ENCODE measurements at regions not wholly inside any gene's neighbourhood (a gene's known extent, or its start where the extent isn't known, plus 50 kb on each side); places are given as distances from the start of the nearest gene placed in this dataset.

- H4K20me1 ChIP-seq (ENCODE audit: insufficient read depth, low read length) = no peaks in the 10 kb centered on the region
- no peak for ATAC-seq
- H3K27ac ChIP-seq (ENCODE audit: extremely low read length, insufficient read depth, low read length) = no peak overlapping the region
- H3K9ac ChIP-seq (ENCODE audit: insufficient read depth, low read depth, low read length) = no peak overlapping the region
- peaks cover 12% of the 10 kb centered on the region for H3K4me1 ChIP-seq (ENCODE audit: insufficient read depth, low read length)
- peaks cover 11 to 53% of the 10 kb centered on the region in 2 experiments; a peak in 3 of 5 replicates for H3K27me3 ChIP-seq (ENCODE audit: control insufficient read depth in 1 of 2, insufficient read depth in 2 of 2, low read length in 2 of 2)
- no peaks in the 10 kb centered on the region for H3K79me2 ChIP-seq (ENCODE audit: insufficient read depth, low read length)
- H2AFZ ChIP-seq (ENCODE audit: low read length) = no peak overlapping the region
- DNase-seq (ENCODE audit: low spot score) = no peak
- FAIRE-seq = no peak
- H3K4me2 ChIP-seq (ENCODE audit: low read depth, low read length) = no peak overlapping the region
- H3K9me3 ChIP-seq (ENCODE audit: low read length) = no peaks in the 10 kb centered on the region
- BruUV-seq (replicated peaks) = no TSS peak
- in situ Hi-C loops (cut with HindIII; ENCODE audit: extremely low pct_ligation_motif_present, low pct_unique_long_range_greater_than_20kb) (no loop called here), intact Hi-C loops (cut with micrococcal nuclease; ENCODE audit: unreplicated experiment) (no loop called here)
- POLR2A ChIA-PET = no interaction called here
- no peak for TF ChIP-seq MED8 (CRISPR knock-in tag; IDR thresholded peaks at IDR 0.05; ENCODE audit: insufficient replicate concordance)
- no peak for TF ChIP-seq ZNF644 (CRISPR knock-in tag; IDR thresholded peaks at IDR 0.05; ENCODE audit: low read depth)
- no peak for TF ChIP-seq TEAD2 (CRISPR knock-in tag; IDR thresholded peaks at IDR 0.05)
- no peak for TF ChIP-seq RNF2 (conservative IDR thresholded peaks at IDR 0.05; ENCODE audit: low read depth)
- no peak for TF ChIP-seq IRF2 (CRISPR knock-in tag; IDR thresholded peaks at IDR 0.05)
- no peak for TF ChIP-seq THAP11 (CRISPR knock-in tag; IDR thresholded peaks at IDR 0.05)
- TF ChIP-seq ATAD3A (CRISPR knock-in tag; IDR thresholded peaks at IDR 0.05) = no peak
- TF ChIP-seq ZNF180 (CRISPR knock-in tag; IDR thresholded peaks at IDR 0.05; ENCODE audit: borderline replicate concordance, low read depth) = no peak
- TF ChIP-seq YY1 (IDR thresholded peaks at IDR 0.05; ENCODE audit: insufficient read depth, insufficient replicate concordance, low read depth, low read length) = no peak
- TF ChIP-seq, protein P1, sequence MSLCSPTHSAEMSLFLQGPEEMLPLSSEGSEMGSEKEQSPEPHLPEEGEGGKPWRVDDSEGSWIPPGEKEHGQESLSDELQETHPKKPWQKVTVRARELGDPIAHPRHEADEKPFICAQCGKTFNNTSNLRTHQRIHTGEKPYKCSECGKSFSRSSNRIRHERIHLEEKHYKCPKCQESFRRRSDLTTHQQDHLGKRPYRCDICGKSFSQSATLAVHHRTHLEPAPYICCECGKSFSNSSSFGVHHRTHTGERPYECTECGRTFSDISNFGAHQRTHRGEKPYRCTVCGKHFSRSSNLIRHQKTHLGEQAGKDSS (CRISPR knock-in tag; IDR thresholded peaks at IDR 0.05; ENCODE audit: borderline replicate concordance, low read depth) = no peak
- no peak for TF ChIP-seq ZNF674 (CRISPR knock-in tag; IDR thresholded peaks at IDR 0.05; ENCODE audit: low read depth)
- 0% methylated on average over 4 of the region's 5 CpGs for WGBS (ENCODE audit: low lambda C conversion rate)
- H3K36me3 ChIP-seq (replicated peaks in 1 of 2; ENCODE audit: control insufficient read depth in 1 of 2, insufficient read depth in 2 of 2, low read length in 2 of 2) = no peaks in the 10 kb centered on the region
- CTCF ChIA-PET (ENCODE audit: low intra/inter-chr PET ratio, low total read pairs) = no interaction called here
- H3K4me3 ChIP-seq (replicated peaks in 1 of 3; ENCODE audit: insufficient read depth in 1 of 3, low read depth in 2 of 3, low read length in 3 of 3) = no peak overlapping the region
Measured at GRCh38 chr14:101256266-101256665, 305.0 kb upstream of the DIO3 start.
